Mesenchymal stem cell (in vitro differentiated cells and primary cell): ENCODE measurements at regions not wholly inside any gene's neighbourhood (a gene's known extent, or its start where the extent isn't known, plus 50 kb on each side); places are given as distances from the start of the nearest gene placed in this dataset.

Experiments
- DNase-seq: peaks from one replicate; pipeline ENCODE4 v3.0.0-alpha.2; 2013
- H2AFZ ChIP-seq: one replicate; pipeline ENCODE4 v1.6.1; 2013; ENCODE audit warnings: low read depth, mild to moderate bottlenecking, control low read depth, inconsistent platforms, low read length, moderate library complexity
- H2AK5ac ChIP-seq: 2 replicates; pipeline ENCODE4 v1.6.1; 2013; ENCODE audit warnings: low read length, moderate library complexity, mild to moderate bottlenecking, inconsistent platforms; ENCODE audit not compliant: severe bottlenecking
- H2BK120ac ChIP-seq: one replicate; pipeline ENCODE4 v1.6.1; 2013; ENCODE audit warnings: low read depth, mild to moderate bottlenecking, inconsistent platforms, low read length, moderate library complexity
- H2BK12ac ChIP-seq, 2 experiments: one replicate each; pipeline ENCODE4 v1.6.1; 2013; ENCODE audit warnings: inconsistent platforms in 2 of 2, low read length in 2 of 2, mild to moderate bottlenecking in 2 of 2, moderate library complexity in 2 of 2, control low read depth in 1 of 2
- H2BK15ac ChIP-seq: one replicate; pipeline ENCODE4 v1.6.1; 2013; ENCODE audit warnings: mild to moderate bottlenecking, low read depth, inconsistent platforms; ENCODE audit not compliant: poor library complexity, severe bottlenecking
- H2BK5ac ChIP-seq: 2 replicates; pipeline ENCODE4 v1.6.1; 2013; ENCODE audit warnings: low read depth, mild to moderate bottlenecking, low read length, control low read depth, inconsistent platforms; ENCODE audit not compliant: poor library complexity, severe bottlenecking
- H3K14ac ChIP-seq, 2 experiments: one replicate each; pipeline ENCODE4 v1.6.1; 2013; ENCODE audit warnings: inconsistent platforms in 2 of 2, low read length in 2 of 2, control low read depth in 1 of 2, mild to moderate bottlenecking in 1 of 2, moderate library complexity in 1 of 2
- H3K18ac ChIP-seq, 2 experiments: one replicate each; pipeline ENCODE4 v1.6.1; 2013; ENCODE audit warnings: inconsistent platforms in 2 of 2, low read length in 2 of 2, control low read depth in 1 of 2, low read depth in 1 of 2, mild to moderate bottlenecking in 1 of 2
- H3K23ac ChIP-seq, 2 experiments: one replicate each; pipeline ENCODE4 v1.6.1; 2013; ENCODE audit warnings: inconsistent platforms in 2 of 2, low read length in 2 of 2, mild to moderate bottlenecking in 2 of 2, moderate library complexity in 2 of 2, control low read depth in 1 of 2
- H3K27ac ChIP-seq: 2 replicates; pipeline ENCODE4 v1.5.1; 2013; ENCODE audit warnings: mild to moderate bottlenecking, moderate library complexity, low read length, control low read depth, inconsistent platforms; ENCODE audit not compliant: poor library complexity, severe bottlenecking
- H3K27me3 ChIP-seq, 2 experiments: 2 replicates each; pipeline versions ENCODE4 v1.6.1 to v1.7.0; 2013; ENCODE audit warnings: low read length in 2 of 2, mild to moderate bottlenecking in 2 of 2, moderate library complexity in 2 of 2, control low read depth in 1 of 2, inconsistent platforms in 1 of 2; ENCODE audit not compliant: control insufficient read depth in 1 of 2, insufficient read depth in 1 of 2
- H3K36me3 ChIP-seq, 2 experiments: 2 replicates each; pipeline versions ENCODE4 v1.6.1 to v1.7.0; 2013; ENCODE audit warnings: low read length in 2 of 2, control low read depth in 1 of 2, inconsistent platforms in 1 of 2, low read depth in 1 of 2, mild to moderate bottlenecking in 1 of 2; ENCODE audit not compliant: insufficient read depth in 2 of 2, control insufficient read depth in 1 of 2
- H3K4ac ChIP-seq, 2 experiments: one replicate each; pipeline ENCODE4 v1.6.1; 2013; ENCODE audit warnings: inconsistent platforms in 2 of 2, low read length in 2 of 2, mild to moderate bottlenecking in 2 of 2, moderate library complexity in 2 of 2, control low read depth in 1 of 2, low read depth in 1 of 2
- H3K4me1 ChIP-seq: 2 replicates; pipeline ENCODE4 v1.6.1; 2013; ENCODE audit warnings: low read depth, low read length, control low read depth; ENCODE audit not compliant: control insufficient read depth, insufficient read depth
- H3K4me2 ChIP-seq: 2 replicates; pipeline ENCODE4 v1.6.1; 2013; ENCODE audit warnings: low read length, mild to moderate bottlenecking, inconsistent platforms; ENCODE audit not compliant: poor library complexity, severe bottlenecking
- H3K4me3 ChIP-seq, 2 experiments: 2 replicates each; pipeline versions ENCODE4 v1.5.1 to v1.7.0; 2013; ENCODE audit warnings: low read length in 2 of 2, mild to moderate bottlenecking in 2 of 2, control low read depth in 1 of 2, low read depth in 1 of 2; ENCODE audit not compliant: insufficient read depth in 1 of 2
- H3K79me1 ChIP-seq: replicated peaks from 2 replicates; pipeline ENCODE4 v1.6.1; 2013; ENCODE audit warnings: mild to moderate bottlenecking, control low read depth, low read length, inconsistent platforms; ENCODE audit not compliant: poor library complexity, severe bottlenecking
- H3K9ac ChIP-seq: 2 replicates; pipeline ENCODE4 v1.7.0; 2013; ENCODE audit warnings: mild to moderate bottlenecking, low read length, moderate library complexity
- H3K9me3 ChIP-seq: 2 replicates; pipeline ENCODE4 v1.7.0; 2013; ENCODE audit warnings: mild to moderate bottlenecking, low read length; ENCODE audit not compliant: control insufficient read depth
- H4K8ac ChIP-seq: one replicate; pipeline ENCODE4 v1.6.1; 2013; ENCODE audit warnings: inconsistent platforms, mild to moderate bottlenecking, low read length, moderate library complexity
- H4K91ac ChIP-seq: one replicate; pipeline ENCODE4 v1.6.1; 2013; ENCODE audit warnings: mild to moderate bottlenecking, low read length, inconsistent platforms
- WGBS: methylation state at CpG from one replicate; pipeline ENCODE4 v1.1.7; 2013; ENCODE audit warnings: mixed read lengths; 5-methylcytosine and 5-hydroxymethylcytosine counted together

GRCh38 chr4:64095398-64095797 is 313.9 kb downstream of the TECRL start:
- Histone ChIP-seq H3K4ac (no peak overlapping the region), H3K9me3 (no peaks in the 10 kb centered on the region), H3K9ac (no peak overlapping the region), H2BK12ac (no peak overlapping the region), H3K79me1 (no peaks in the 10 kb centered on the region), H3K4me2 (no peak overlapping the region), H4K8ac (no peak overlapping the region), H2BK5ac (no peak overlapping the region), H2BK120ac (no peak overlapping the region), H3K27me3 (no peaks in the 10 kb centered on the region), H3K36me3 (no peaks in the 10 kb centered on the region), H3K14ac (no peak overlapping the region), H3K27ac (no peak overlapping the region), H4K91ac (no peak overlapping the region), H3K4me3 (no peak overlapping the region), H3K4me1 (no peaks in the 10 kb centered on the region), H3K23ac (no peak overlapping the region), H2AK5ac (no peak overlapping the region), H2AFZ (no peak overlapping the region), H3K18ac (no peak overlapping the region), H2BK15ac (no peak overlapping the region)
- 75% methylated on average over 1 of the region's 1 CpG for WGBS
- no peak for DNase-seq

- Histone ChIP-seq H3K36me3 (no peaks in the 10 kb centered on the region), H3K4ac (no peak overlapping the region), H3K4me1 (no peaks in the 10 kb centered on the region), H2BK120ac (no peak overlapping the region), H2BK5ac (no peak overlapping the region), H3K18ac (no peak overlapping the region), H3K9ac (no peak overlapping the region), H3K27ac (no peak overlapping the region), H2BK12ac (no peak overlapping the region), H3K79me1 (no peaks in the 10 kb centered on the region), H3K23ac (no peak overlapping the region), H3K9me3 (peaks cover 2% of the 10 kb centered on the region), H3K14ac (no peak overlapping the region), H2AFZ (no peak overlapping the region), H3K4me2 (no peak overlapping the region), H3K27me3 (no peaks in the 10 kb centered on the region), H2BK15ac (no peak overlapping the region), H3K4me3 (no peak overlapping the region), H4K8ac (no peak overlapping the region), H2AK5ac (no peak overlapping the region), H4K91ac (no peak overlapping the region)
- no peak for DNase-seq
Measured at GRCh38 chr4:64079316-64079715, 329.9 kb downstream of the TECRL start.

GRCh38 chr4:64068096-64068495 is 341.2 kb downstream of the TECRL start:
- Histone ChIP-seq H3K79me1 (no peaks in the 10 kb centered on the region), H3K23ac (no peak overlapping the region), H2AFZ (no peak overlapping the region), H3K4me3 (no peak overlapping the region), H4K8ac (no peak overlapping the region), H3K27me3 (no peaks in the 10 kb centered on the region), H2BK15ac (no peak overlapping the region), H2BK5ac (no peak overlapping the region), H3K4me2 (no peak overlapping the region), H4K91ac (no peak overlapping the region), H3K27ac (peak overlapping the region; percentile 58), H3K9ac (no peak overlapping the region), H3K14ac (no peak overlapping the region), H2AK5ac (no peak overlapping the region), H3K4ac (no peak overlapping the region), H2BK12ac (no peak overlapping the region), H2BK120ac (no peak overlapping the region), H3K36me3 (no peaks in the 10 kb centered on the region), H3K18ac (no peak overlapping the region), H3K4me1 (no peaks in the 10 kb centered on the region), H3K9me3 (peaks cover 3% of the 10 kb centered on the region)
- DNase-seq, result peak; percentile 49
- 68% methylated on average over 3 of the region's 4 CpGs for WGBS

- WGBS, result 88% methylated on average over 1 of the region's 1 CpG
- Histone ChIP-seq H4K91ac (no peak overlapping the region), H3K9ac (no peak overlapping the region), H3K9me3 (peaks cover 8% of the 10 kb centered on the region), H3K4me3 (no peak overlapping the region), H3K18ac (no peak overlapping the region), H2BK15ac (no peak overlapping the region), H3K4me2 (no peak overlapping the region), H3K14ac (no peak overlapping the region), H3K4ac (no peak overlapping the region), H2BK5ac (no peak overlapping the region), H3K36me3 (no peaks in the 10 kb centered on the region), H3K79me1 (no peaks in the 10 kb centered on the region), H4K8ac (no peak overlapping the region), H2AFZ (no peak overlapping the region), H3K27ac (no peak overlapping the region), H3K27me3 (no peaks in the 10 kb centered on the region), H2BK12ac (no peak overlapping the region), H3K23ac (no peak overlapping the region), H3K4me1 (no peaks in the 10 kb centered on the region), H2BK120ac (no peak overlapping the region), H2AK5ac (no peak overlapping the region)
- DNase-seq, result no peak
Measured at GRCh38 chr4:64062991-64063390, 346.3 kb downstream of the TECRL start.
